K562 (cell line): ENCODE measurements at regions not wholly inside any gene's neighbourhood (a gene's known extent, or its start where the extent isn't known, plus 50 kb on each side); places are given as distances from the start of the nearest gene placed in this dataset.

Experiments
- CBFB ChIP-seq: sonication (generic); formaldehyde crosslinking; IDR thresholded peaks from 2 replicates; pipeline ENCODE4 v1.4.0; 2020; ENCODE audit warnings: mild to moderate bottlenecking, missing genetic modification reagents
- CBX5 ChIP-seq: IDR thresholded peaks from 2 replicates; pipeline ENCODE4 v1.6.1; 2014; ENCODE audit warnings: low read depth, borderline replicate concordance
- CC2D1A ChIP-seq: fragments of 450-650 bp; IDR thresholded peaks from 2 replicates; pipeline ENCODE4 v1.6.1; 2017; ENCODE audit warnings: mild to moderate bottlenecking
- CHCHD3 ChIP-seq: fragments of 250-450 bp; sonication (Bioruptor Pico); IDR thresholded peaks from 2 replicates; pipeline ENCODE4 v2.1.2; 2022; ENCODE audit warnings: mild to moderate bottlenecking
- DNMT1 ChIP-seq: fragments of 450-650 bp; IDR thresholded peaks from 2 replicates; pipeline ENCODE4 v1.6.1; 2016; ENCODE audit warnings: antibody characterized with exemption, mild to moderate bottlenecking
- EGR1 ChIP-seq: fragments of 450-650 bp; conservative IDR thresholded peaks from 2 replicates; pipeline ENCODE4 v1.6.1; 2017; ENCODE audit warnings: mild to moderate bottlenecking
- EHMT2 ChIP-seq: fragments of 450-650 bp; IDR thresholded peaks from 2 replicates; pipeline ENCODE4 v1.6.1; 2018; ENCODE audit warnings: antibody characterized with exemption
- MCM5 ChIP-seq: fragments of 450-650 bp; IDR thresholded peaks from 2 replicates; pipeline ENCODE4 v1.6.1; 2016; ENCODE audit warnings: low read depth
- MXI1 ChIP-seq: IDR thresholded peaks from 2 replicates; pipeline ENCODE4 v1.6.1; 2011; ENCODE audit warnings: low read depth, mild to moderate bottlenecking, improper control_type of control experiment, low read length
- NR2C1 ChIP-seq, 2 experiments: fragments of 450-650 bp; IDR thresholded peaks; 2 replicates each; pipeline ENCODE4 v1.6.1; 2017; ENCODE audit warnings: mild to moderate bottlenecking in 2 of 2, antibody characterized with exemption in 1 of 2, inconsistent platforms in 1 of 2, missing compliant biosample characterization in 1 of 2, missing genetic modification characterization in 1 of 2
- OTX1 ChIP-seq: fragments of 450-650 bp; formaldehyde crosslinking; IDR thresholded peaks from 2 replicates; pipeline ENCODE4 v1.4.0; 2022; ENCODE audit warnings: mild to moderate bottlenecking
- PCBP1 ChIP-seq: fragments of 200-400 bp; formaldehyde crosslinking; IDR thresholded peaks from 2 replicates; pipeline ENCODE4 v1.6.1; 2018; ENCODE audit warnings: mild to moderate bottlenecking, low read depth, low read length; ENCODE audit not compliant: poor library complexity, severe bottlenecking
- SPI1 ChIP-seq: IDR thresholded peaks from 2 replicates; pipeline ENCODE4 v1.6.1; 2011; ENCODE audit warnings: low read depth, low read length, control low read depth, borderline replicate concordance
- THRAP3 ChIP-seq: fragments of 450-650 bp; IDR thresholded peaks from 2 replicates; pipeline ENCODE4 v1.6.1; 2016; ENCODE audit warnings: mild to moderate bottlenecking, inconsistent platforms, borderline replicate concordance
- YY1 ChIP-seq, 3 experiments: IDR thresholded peaks; 2 replicates each; pipeline ENCODE4 v1.6.1; 2011; ENCODE audit warnings: low read length in 2 of 3, mild to moderate bottlenecking in 2 of 3, moderate library complexity in 2 of 3, borderline replicate concordance in 1 of 3, control low read depth in 1 of 3, low read depth in 1 of 3; ENCODE audit not compliant: insufficient read depth in 3 of 3, insufficient replicate concordance in 2 of 3, control insufficient read depth in 1 of 3, insufficient read length in 1 of 3; ENCODE audit errors: extremely low read depth in 1 of 3
- ZFP1 ChIP-seq: fragments of 450-650 bp; formaldehyde crosslinking; IDR thresholded peaks from 2 replicates; pipeline ENCODE4 v1.4.0; 2020; ENCODE audit warnings: mild to moderate bottlenecking, mixed read lengths
- ZNF146 ChIP-seq: IDR thresholded peaks from one replicate; pipeline ENCODE4 v1.6.1; 2018; ENCODE audit warnings: missing compliant biosample characterization; ENCODE audit not compliant: unreplicated experiment
- ZNF274 ChIP-seq: IDR thresholded peaks from 2 replicates; pipeline ENCODE4 v1.6.1; 2011; ENCODE audit warnings: low read depth, mild to moderate bottlenecking, low read length, moderate library complexity, borderline replicate concordance
- ZNF311 ChIP-seq: fragments of 250-450 bp; sonication (Bioruptor Pico); IDR thresholded peaks from 2 replicates; pipeline ENCODE4 v1.4.0; 2020; ENCODE audit warnings: mild to moderate bottlenecking, moderate library complexity
- ZNF75A ChIP-seq: fragments of 450-650 bp; formaldehyde crosslinking; IDR thresholded peaks from 2 replicates; pipeline ENCODE4 v1.4.0; 2020; ENCODE audit warnings: mild to moderate bottlenecking
- TF ChIP-seq, protein P1 (sequence below): fragments of 450-650 bp; IDR thresholded peaks from 2 replicates; pipeline ENCODE4 v1.6.1; 2017; ENCODE audit warnings: antibody characterized with exemption
- TF ChIP-seq, protein P2 (sequence below), 2 experiments: fragments of 450-650 bp; IDR thresholded peaks; 2 replicates each; pipeline ENCODE4 v1.6.1; 2016
- TF ChIP-seq, protein P3 (sequence below): fragments of 450-650 bp; IDR thresholded peaks from 2 replicates; pipeline ENCODE4 v1.6.1; 2016; ENCODE audit warnings: antibody characterized with exemption

DNA sequence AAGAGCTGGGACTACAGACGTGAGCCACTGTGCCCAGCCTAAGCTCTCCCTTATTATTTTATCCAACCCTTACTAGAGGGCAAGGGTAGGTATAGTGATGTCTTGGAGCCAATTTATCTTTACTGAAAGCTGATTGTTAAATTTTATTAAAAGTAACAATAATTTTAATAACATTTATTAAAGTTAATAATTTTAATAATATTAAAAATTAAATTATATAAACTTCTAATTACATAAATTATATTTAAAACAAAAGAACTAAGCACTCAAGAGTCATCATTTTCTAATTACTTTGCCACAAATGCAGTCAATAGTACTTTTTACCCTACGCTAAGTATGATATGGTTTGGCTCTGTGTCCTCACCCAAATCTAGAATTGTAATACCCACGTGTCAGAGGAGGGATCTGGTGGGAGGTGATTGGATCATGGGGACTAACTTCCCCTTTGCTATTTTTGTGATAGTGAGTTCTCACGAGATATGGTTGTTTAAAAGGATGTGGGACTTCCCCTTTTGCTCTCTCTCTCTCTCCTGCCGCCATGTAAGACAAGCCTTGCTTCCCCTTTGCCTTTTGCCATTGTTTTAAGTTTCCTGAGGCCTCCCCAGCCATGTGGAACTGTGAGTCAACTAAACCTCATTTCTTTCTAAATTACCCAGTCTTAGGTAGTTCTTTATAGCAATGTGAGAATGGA, 58.4 kb upstream of the ETV1 start (continued):
- TF ChIP-seq, protein P1, sequence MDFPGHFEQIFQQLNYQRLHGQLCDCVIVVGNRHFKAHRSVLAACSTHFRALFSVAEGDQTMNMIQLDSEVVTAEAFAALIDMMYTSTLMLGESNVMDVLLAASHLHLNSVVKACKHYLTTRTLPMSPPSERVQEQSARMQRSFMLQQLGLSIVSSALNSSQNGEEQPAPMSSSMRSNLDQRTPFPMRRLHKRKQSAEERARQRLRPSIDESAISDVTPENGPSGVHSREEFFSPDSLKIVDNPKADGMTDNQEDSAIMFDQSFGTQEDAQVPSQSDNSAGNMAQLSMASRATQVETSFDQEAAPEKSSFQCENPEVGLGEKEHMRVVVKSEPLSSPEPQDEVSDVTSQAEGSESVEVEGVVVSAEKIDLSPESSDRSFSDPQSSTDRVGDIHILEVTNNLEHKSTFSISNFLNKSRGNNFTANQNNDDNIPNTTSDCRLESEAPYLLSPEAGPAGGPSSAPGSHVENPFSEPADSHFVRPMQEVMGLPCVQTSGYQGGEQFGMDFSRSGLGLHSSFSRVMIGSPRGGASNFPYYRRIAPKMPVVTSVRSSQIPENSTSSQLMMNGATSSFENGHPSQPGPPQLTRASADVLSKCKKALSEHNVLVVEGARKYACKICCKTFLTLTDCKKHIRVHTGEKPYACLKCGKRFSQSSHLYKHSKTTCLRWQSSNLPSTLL, result no peak
- no peak for TF ChIP-seq OTX1
- TF ChIP-seq, protein P2, sequence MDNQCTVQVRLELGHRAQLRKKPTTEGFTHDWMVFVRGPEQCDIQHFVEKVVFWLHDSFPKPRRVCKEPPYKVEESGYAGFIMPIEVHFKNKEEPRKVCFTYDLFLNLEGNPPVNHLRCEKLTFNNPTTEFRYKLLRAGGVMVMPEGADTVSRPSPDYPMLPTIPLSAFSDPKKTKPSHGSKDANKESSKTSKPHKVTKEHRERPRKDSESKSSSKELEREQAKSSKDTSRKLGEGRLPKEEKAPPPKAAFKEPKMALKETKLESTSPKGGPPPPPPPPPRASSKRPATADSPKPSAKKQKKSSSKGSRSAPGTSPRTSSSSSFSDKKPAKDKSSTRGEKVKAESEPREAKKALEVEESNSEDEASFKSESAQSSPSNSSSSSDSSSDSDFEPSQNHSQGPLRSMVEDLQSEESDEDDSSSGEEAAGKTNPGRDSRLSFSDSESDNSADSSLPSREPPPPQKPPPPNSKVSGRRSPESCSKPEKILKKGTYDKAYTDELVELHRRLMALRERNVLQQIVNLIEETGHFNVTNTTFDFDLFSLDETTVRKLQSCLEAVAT (IDR thresholded peaks at IDR 0.05), result no peak
- no peak for TF ChIP-seq CBFB
- no peak for TF ChIP-seq MXI1
- peak in 1 of 3 experiments; percentile 25 for TF ChIP-seq YY1 (IDR thresholded peaks at IDR 0.05; ENCODE audit: borderline replicate concordance in 1 of 3, control insufficient read depth in 1 of 3, extremely low read depth in 1 of 3, insufficient read depth in 3 of 3, insufficient read length in 1 of 3, insufficient replicate concordance in 2 of 3, low read depth in 1 of 3, low read length in 2 of 3)
- TF ChIP-seq CBX5, result no peak
- TF ChIP-seq PCBP1, result no peak
- TF ChIP-seq, protein P3, sequence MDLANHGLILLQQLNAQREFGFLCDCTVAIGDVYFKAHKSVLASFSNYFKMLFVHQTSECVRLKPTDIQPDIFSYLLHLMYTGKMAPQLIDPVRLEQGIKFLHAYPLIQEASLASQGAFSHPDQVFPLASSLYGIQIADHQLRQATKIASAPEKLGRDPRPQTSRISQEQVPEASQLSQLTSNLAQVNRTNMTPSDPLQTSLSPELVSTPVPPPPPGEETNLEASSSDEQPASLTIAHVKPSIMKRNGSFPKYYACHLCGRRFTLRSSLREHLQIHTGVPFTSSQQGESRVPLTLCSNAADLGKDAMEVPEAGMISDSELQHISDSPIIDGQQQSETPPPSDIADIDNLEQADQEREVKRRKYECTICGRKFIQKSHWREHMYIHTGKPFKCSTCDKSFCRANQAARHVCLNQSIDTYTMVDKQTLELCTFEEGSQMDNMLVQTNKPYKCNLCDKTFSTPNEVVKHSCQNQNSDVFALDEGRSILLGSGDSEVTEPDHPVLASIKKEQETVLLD, result no peak
- no peak for TF ChIP-seq ZNF311 (CRISPR knock-in tag)
- TF ChIP-seq SPI1, result peak; percentile 90
- no peak for TF ChIP-seq CHCHD3 (CRISPR knock-in tag)
- TF ChIP-seq THRAP3, result no peak
- TF ChIP-seq ZFP1 (CRISPR knock-in tag), result no peak
- no peak for TF ChIP-seq ZNF274
- no peak for TF ChIP-seq ZNF146 (CRISPR knock-in tag)
- TF ChIP-seq NR2C1 (IDR thresholded peaks at IDR 0.05), result no peak
- TF ChIP-seq NR2C1 (tag; IDR thresholded peaks at IDR 0.05), result no peak
- TF ChIP-seq MCM5, result no peak
- TF ChIP-seq CC2D1A, result peak; percentile 96
- TF ChIP-seq DNMT1, result no peak
- no peak for TF ChIP-seq EGR1
- no peak for TF ChIP-seq ZNF75A (CRISPR knock-in tag)
- TF ChIP-seq EHMT2, result peak; percentile 59; the same call in 1 of the 2 replicates
